ENCODE measurements at regions not wholly inside any gene's neighbourhood (a gene's known extent, or its start where the extent isn't known, plus 50 kb on each side); places are given as distances from the start of the nearest gene placed in this dataset.

- peak; percentile 26 for DNase-seq
Observed at GRCh38 chr20:22403632-22404361, 180.6 kb downstream of the FOXA2 start.

GRCh38 chr20:22403022-22403631, 181.2 kb downstream of the FOXA2 start:
- peak; percentile 16 for DNase-seq

GRCh38 chr20:22402550-22402949, 181.8 kb downstream of the FOXA2 start:
- DNase-seq: peak; percentile 75

GRCh38 chr20:22400440-22400839, 183.9 kb downstream of the FOXA2 start:
- no peak for DNase-seq

- DNase-seq: peak; percentile 26
Observed at GRCh38 chr20:22394583-22394982, 189.8 kb downstream of the FOXA2 start.

GRCh38 chr20:22390543-22390903, 193.8 kb downstream of the FOXA2 start:
- DNase-seq: no peak

GRCh38 chr20:22389836-22390542, 194.4 kb downstream of the FOXA2 start:
- DNase-seq: peak; percentile 67

- DNase-seq: no peak
Observed at GRCh38 chr20:22387452-22387851, 196.9 kb downstream of the FOXA2 start.

GRCh38 chr20:22386306-22386623, 198.1 kb downstream of the FOXA2 start:
- no peak for DNase-seq

GRCh38 chr20:22385602-22386305, 198.6 kb downstream of the FOXA2 start:
- no peak for DNase-seq

GRCh38 chr20:22384978-22385377, 199.4 kb downstream of the FOXA2 start:
- DNase-seq: no peak

GRCh38 chr20:22383156-22383555, 201.2 kb downstream of the FOXA2 start:
- DNase-seq: no peak

GRCh38 chr20:22382742-22383141, 201.6 kb downstream of the FOXA2 start:
- DNase-seq: no peak

- no peak for DNase-seq
Observed at GRCh38 chr20:22381812-22382416, 202.5 kb downstream of the FOXA2 start.

- DNase-seq: no peak
Observed at GRCh38 chr20:22379472-22379871, 204.9 kb downstream of the FOXA2 start.

GRCh38 chr20:22374678-22375590, 209.4 kb downstream of the FOXA2 start:
- DNase-seq: no peak

- DNase-seq: no peak
Observed at GRCh38 chr20:22374066-22374465, 210.3 kb downstream of the FOXA2 start.

GRCh38 chr20:22373164-22373895, 211.0 kb downstream of the FOXA2 start:
- DNase-seq: no peak

- peak; percentile 63 for DNase-seq
Observed at GRCh38 chr20:22371843-22372242, 212.5 kb downstream of the FOXA2 start.

GRCh38 chr20:22370137-22370536, 214.2 kb downstream of the FOXA2 start:
- no peak for DNase-seq

GRCh38 chr20:22369100-22369499, 215.3 kb downstream of the FOXA2 start:
- DNase-seq: no peak
